ENCODE measurements at regions not wholly inside any gene's neighbourhood (a gene's known extent, or its start where the extent isn't known, plus 50 kb on each side); places are given as distances from the start of the nearest gene placed in this dataset.
"Not testable (repeated sequence)": the region's sequence is repeated elsewhere in the genome, so short reads cannot be mapped to it uniquely, and the experiment has no call there.

DNA sequence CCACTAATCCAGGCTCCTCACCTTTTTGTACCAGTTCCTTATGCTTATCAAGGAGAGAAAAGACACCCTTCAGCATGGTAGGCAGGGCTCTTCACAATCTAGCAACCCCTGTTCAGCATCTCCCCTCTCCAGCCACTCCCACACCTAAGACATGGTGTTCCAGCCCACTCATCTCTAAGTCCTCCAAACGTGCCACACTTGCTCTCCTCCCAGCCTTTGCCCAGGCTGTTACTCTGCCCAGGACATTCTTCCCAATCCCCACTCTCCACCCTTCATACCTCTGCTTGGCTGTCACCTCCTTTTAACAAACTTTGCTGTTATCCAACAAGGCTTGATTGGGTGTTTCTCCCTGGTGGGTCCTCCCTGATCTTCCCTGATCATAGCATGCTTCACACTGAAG is 270.6 kb upstream of the CHAC2 start:
- no peak overlapping the region for H3K27ac Mint-ChIP-seq

DNA sequence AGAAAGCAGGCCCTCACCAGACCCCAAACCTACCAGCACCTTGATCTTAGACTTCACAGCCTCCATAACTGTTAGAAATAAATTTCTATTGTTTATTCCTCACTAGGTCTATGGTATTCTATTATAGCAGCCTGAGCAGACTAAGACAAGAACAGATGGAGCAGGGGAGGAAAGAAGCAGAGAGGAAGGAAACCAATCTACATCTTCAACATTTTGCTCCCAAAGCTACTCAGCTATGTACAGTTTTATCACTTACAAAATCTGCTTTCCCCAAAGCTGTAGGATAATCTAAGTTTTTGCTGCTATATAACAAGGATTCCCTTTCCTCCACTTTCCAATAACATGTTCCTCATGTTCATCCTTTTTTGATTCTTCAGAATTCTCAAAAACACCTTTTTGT is 274.4 kb upstream of the CHAC2 start:
- no peak overlapping the region for H3K4me3 Mint-ChIP-seq
- CTCF ChIA-PET: no interaction called here
- no peaks in the 10 kb centered on the region for H3K27me3 Mint-ChIP-seq
- no peak overlapping the region for H3K27ac Mint-ChIP-seq
- DNase-seq (no peak), ATAC-seq (no peak)
- H3K9me3 Mint-ChIP-seq (ENCODE audit: low read depth): no peaks in the 10 kb centered on the region
- H3K36me3 Mint-ChIP-seq: no peaks in the 10 kb centered on the region
- H3K4me1 Mint-ChIP-seq: no peaks in the 10 kb centered on the region

More for the DNA sequence above, 270.6 kb upstream of the CHAC2 start:
- DNase-seq (no peak), ATAC-seq (no peak)
- no peaks in the 10 kb centered on the region for H3K36me3 Mint-ChIP-seq
- H3K4me1 Mint-ChIP-seq: no peaks in the 10 kb centered on the region
- no peak overlapping the region for H3K4me3 Mint-ChIP-seq
- CTCF ChIA-PET: no interaction called here
- no peaks in the 10 kb centered on the region for H3K9me3 Mint-ChIP-seq (ENCODE audit: low read depth)
- no peaks in the 10 kb centered on the region for H3K27me3 Mint-ChIP-seq

DNA sequence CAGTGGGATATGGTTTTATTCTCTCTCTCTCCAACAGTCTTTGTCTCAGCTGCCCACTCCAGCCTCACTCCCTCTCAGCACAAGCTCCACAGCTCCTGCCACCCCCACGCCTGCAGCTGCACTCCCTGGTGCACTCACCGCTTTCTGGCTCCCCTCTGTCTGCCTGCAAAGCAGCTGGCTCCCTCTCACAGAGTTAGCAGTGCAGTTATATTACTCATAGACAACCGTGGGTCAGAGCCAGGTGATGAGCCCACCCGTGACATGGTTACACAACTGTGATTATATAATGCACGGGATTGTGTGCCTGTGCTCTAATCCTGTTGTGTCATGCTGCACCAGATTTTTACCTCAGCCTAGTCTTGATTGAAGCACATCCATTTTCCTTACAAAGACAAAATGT is 276.9 kb upstream of the CHAC2 start:
- CTCF ChIA-PET: no interaction called here

DNA sequence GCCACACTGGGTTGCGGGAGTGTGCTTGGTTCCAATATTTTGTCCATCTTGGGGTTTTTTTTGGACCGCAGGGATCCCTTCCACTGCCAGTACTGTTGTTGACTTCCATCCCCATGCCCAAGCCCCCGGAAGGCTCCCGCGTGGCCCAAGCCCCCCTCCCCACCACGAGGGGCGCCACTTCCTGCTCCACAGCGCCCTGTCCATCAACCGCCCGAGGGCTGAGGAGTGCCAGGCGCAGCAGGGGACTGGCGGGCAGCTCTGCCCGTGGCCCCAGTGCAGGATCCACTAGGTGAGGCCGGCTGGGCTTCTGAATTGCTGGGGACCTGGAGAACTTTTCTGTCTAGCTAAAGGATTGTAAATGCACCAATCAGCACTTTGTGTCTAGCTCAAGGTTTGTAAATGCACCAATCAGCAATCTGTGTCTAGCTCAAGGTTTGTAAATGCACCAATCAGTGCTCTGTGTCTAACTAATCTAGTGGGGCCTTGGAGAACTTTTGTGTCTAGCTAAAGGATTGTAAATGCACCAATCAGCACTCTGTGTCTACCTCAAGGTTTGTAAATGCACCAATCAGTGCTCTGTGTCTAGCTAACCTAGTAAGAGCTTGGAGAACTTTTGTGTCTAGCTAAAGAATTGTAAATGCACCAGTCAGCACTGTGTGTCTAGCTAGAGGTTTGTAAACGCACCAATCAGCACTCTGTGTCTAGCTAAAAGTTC is 281.3 kb upstream of the CHAC2 start:
- CTCF ChIA-PET; H3K4me1 Mint-ChIP-seq; ATAC-seq; H3K9me3 Mint-ChIP-seq (ENCODE audit: low read depth); H3K27ac Mint-ChIP-seq; H3K27me3 Mint-ChIP-seq; H3K4me3 Mint-ChIP-seq; DNase-seq; H3K36me3 Mint-ChIP-seq: not testable (repeated sequence)

More for the DNA sequence above, 276.9 kb upstream of the CHAC2 start:
- Mint-ChIP-seq H3K4me1 (no peaks in the 10 kb centered on the region), H3K27me3 (no peaks in the 10 kb centered on the region), H3K4me3 (no peak overlapping the region), H3K9me3 (ENCODE audit: low read depth) (no peaks in the 10 kb centered on the region), H3K36me3 (no peaks in the 10 kb centered on the region), H3K27ac (no peak overlapping the region)
- ATAC-seq: no peak
- no peak for DNase-seq

DNA sequence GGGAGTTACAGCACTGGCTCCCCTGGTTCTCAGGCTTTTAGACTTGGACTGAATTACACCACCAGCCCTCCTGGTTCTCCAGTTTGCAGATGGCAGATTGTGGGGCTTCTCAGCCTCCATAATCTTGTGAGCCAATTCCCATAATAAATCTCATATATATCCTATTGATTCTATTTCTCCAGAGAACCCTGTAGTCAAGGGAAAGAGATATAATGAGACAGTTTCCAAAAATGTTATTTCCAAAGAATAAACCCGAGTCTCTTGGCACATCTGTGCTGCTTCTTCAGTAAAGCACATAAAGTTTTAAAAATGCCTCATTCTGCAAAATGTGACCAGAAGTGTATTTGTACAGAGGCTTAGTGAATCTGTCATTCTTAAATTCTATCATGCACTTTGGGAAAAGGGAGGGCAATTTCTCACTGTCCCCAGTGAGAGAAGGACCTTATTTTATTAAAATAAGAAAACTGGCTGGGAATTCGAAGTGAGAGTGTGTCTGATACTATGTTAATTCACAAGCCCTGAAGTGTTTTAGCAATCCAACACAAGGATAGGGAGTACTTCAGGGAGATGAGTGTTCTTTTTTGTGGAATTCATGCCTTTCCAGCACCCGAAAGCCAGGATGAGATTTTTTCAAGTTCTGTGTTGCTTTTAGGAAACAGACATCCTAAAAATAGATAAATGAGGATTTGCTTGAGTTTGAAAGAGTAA is 282.4 kb upstream of the CHAC2 start:
- Mint-ChIP-seq H3K36me3 (no peaks in the 10 kb centered on the region), H3K4me3 (no peak overlapping the region), H3K27me3 (no peaks in the 10 kb centered on the region), H3K27ac (no peak overlapping the region), H3K9me3 (ENCODE audit: low read depth) (peaks cover 3% of the 10 kb centered on the region), H3K4me1 (peaks cover 2% of the 10 kb centered on the region)
- CTCF ChIA-PET: no interaction called here
- DNase-seq: no peak
- ATAC-seq: no peak

DNA sequence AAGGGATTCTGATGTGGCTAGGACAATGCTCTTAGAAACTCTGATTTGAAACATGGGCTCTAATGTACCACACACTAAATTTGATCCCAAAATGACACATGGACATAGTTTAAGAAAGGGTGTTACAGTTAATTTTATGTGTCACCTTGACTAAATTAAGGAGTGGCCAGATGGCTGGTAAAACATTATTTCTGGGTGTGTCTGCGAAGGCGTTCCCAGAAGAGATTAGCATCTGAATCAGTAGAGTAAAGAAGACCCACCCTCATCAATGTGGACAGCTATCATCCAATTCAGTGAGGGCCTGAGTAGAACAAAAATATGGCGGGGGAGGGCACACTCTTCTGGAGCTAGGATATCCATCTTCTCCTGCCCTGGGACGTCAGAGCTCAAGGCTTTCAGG is 283.1 kb upstream of the CHAC2 start:
- Mint-ChIP-seq H3K27me3 (no peaks in the 10 kb centered on the region), H3K27ac (no peak overlapping the region), H3K4me3 (no peak overlapping the region), H3K36me3 (no peaks in the 10 kb centered on the region), H3K9me3 (ENCODE audit: low read depth) (peaks cover 3% of the 10 kb centered on the region), H3K4me1 (peaks cover 2% of the 10 kb centered on the region)
- CTCF ChIA-PET: no interaction called here
- DNase-seq: no peak
- ATAC-seq: no peak

DNA sequence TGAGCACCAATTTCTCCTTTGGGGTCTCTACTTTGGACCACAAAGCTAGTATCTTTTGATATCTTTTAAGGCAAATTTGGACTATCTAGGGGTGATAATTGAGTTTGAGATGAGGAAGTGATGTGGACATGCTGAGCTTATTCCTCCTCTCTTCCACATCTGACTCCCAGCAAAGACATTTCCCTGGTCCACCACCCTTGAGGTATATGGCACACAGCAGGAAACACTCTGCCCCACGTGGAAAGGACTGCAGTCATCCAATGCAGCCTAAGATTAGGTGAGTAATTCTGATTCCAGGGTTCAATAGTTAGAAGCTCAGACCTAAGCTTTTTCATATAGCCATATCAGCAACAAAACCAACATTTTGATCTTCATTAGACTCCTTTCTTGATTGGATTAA is 290.1 kb upstream of the CHAC2 start:
- H3K27ac Mint-ChIP-seq: no peak overlapping the region
- no peaks in the 10 kb centered on the region for H3K4me1 Mint-ChIP-seq
- DNase-seq (no peak), ATAC-seq (no peak)
- CTCF ChIA-PET: interaction anchor here (0.7 kb wide), 1 partner anchor 982 kb away, joined by 3 read pairs; no protein-coding TSS in a partner anchor
- H3K36me3 Mint-ChIP-seq: no peaks in the 10 kb centered on the region
- peaks cover 4% of the 10 kb centered on the region for H3K27me3 Mint-ChIP-seq
- peaks cover 2% of the 10 kb centered on the region for H3K9me3 Mint-ChIP-seq (ENCODE audit: low read depth)
- no peak overlapping the region for H3K4me3 Mint-ChIP-seq

DNA sequence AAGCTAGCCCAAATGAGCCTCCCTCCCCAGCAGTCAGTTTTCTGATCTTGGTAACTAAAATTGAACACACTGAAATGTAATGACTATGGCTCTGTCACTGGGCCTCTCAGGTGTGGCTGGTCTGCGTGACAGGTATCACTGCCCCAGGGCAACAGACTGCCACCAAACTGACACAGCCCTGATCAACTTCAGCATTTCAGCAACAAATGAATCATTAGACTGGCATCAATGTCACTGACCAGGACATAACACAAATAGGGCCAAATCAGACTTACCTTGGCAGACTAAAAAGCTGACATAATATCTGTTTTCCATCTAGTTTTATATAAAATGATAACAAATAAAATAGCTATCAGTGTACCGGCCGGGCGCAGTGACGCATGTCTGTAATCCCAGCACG is 290.8 kb upstream of the CHAC2 start:
- no peak for DNase-seq
- peaks cover 4% of the 10 kb centered on the region for H3K27me3 Mint-ChIP-seq
- CTCF ChIA-PET: interaction anchor here (0.7 kb wide), 1 partner anchor 981 kb away, joined by 3 read pairs; no protein-coding TSS in a partner anchor
- H3K9me3 Mint-ChIP-seq (ENCODE audit: low read depth): no peaks in the 10 kb centered on the region
- no peak for ATAC-seq
- H3K4me1 Mint-ChIP-seq: no peaks in the 10 kb centered on the region
- no peaks in the 10 kb centered on the region for H3K36me3 Mint-ChIP-seq
- H3K27ac Mint-ChIP-seq: no peak overlapping the region
- H3K4me3 Mint-ChIP-seq: no peak overlapping the region

DNA sequence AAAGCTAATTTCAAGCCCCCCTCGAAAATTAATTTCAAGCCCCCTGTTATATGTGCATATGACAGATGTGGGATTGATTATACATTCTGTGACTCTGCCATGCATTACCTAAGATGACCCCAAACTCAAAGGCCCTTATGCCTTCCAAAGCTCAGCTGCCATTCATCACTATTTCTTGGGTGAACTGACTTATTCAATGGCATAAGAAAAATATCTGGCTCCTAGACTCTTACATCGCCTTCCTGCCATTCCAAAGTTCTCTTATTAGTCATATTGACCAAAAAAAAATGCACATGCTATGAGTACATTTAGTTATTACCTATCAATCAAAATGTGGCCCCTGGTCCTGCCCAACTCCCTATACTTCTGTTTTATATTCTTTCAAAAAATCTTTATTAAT is 291.8 kb upstream of the CHAC2 start:
- CTCF ChIA-PET: no interaction called here
- no peak overlapping the region for H3K4me3 Mint-ChIP-seq
- no peak for DNase-seq

DNA sequence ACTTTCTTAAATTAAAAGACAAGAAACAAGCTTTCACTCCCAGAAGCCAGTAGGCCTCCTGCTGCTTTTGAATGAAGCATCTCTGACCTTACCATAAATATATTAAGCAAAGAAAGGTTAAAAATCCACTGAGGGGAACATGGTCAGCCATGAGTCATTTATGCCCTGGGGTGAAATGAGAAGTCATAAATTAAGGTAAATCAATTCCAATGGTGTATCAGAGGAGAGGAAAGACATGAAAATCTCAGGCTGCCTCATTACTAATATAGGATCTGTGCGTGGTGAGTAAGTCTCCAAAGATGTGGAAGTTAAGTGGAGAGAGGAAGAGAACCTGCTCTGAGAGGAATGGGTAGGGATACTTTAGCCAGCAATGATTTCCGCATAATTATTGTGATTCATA is 292.3 kb upstream of the CHAC2 start:
- Mint-ChIP-seq H3K36me3 (no peaks in the 10 kb centered on the region), H3K27ac (no peak overlapping the region), H3K9me3 (ENCODE audit: low read depth) (no peaks in the 10 kb centered on the region), H3K27me3 (peaks cover 4% of the 10 kb centered on the region), H3K4me3 (no peak overlapping the region), H3K4me1 (no peaks in the 10 kb centered on the region)
- DNase-seq (no peak), ATAC-seq (no peak)
- CTCF ChIA-PET: no interaction called here

More for the DNA sequence above, 291.8 kb upstream of the CHAC2 start:
- peaks cover 4% of the 10 kb centered on the region for H3K27me3 Mint-ChIP-seq
- H3K36me3 Mint-ChIP-seq: no peaks in the 10 kb centered on the region
- ATAC-seq: no peak
- H3K9me3 Mint-ChIP-seq (ENCODE audit: low read depth): no peaks in the 10 kb centered on the region
- no peak overlapping the region for H3K27ac Mint-ChIP-seq
- no peaks in the 10 kb centered on the region for H3K4me1 Mint-ChIP-seq

DNA sequence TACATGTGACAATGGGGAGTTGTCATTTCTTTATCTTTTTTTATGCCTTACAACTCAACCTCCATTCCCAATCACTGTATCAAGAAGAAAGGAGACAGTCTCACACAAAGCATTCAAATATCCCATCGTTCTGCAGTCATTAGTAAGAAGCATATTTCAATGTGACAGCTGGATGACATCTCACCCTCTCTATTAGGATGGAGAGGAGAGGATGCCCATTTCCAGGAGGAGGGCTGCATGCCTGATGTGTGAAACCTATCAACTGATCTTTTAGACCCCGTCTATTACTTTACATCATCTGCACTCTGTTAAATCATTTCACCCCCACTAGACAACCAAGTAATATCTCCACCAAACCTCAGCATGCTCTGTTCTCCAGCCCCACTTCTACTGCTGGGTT is 292.7 kb upstream of the CHAC2 start:
- H3K4me1 Mint-ChIP-seq: no peaks in the 10 kb centered on the region
- peaks cover 4% of the 10 kb centered on the region for H3K27me3 Mint-ChIP-seq
- H3K27ac Mint-ChIP-seq: no peak overlapping the region
- DNase-seq (no peak), ATAC-seq (no peak)
- CTCF ChIA-PET: no interaction called here
- no peaks in the 10 kb centered on the region for H3K36me3 Mint-ChIP-seq
- no peaks in the 10 kb centered on the region for H3K9me3 Mint-ChIP-seq (ENCODE audit: low read depth)
- no peak overlapping the region for H3K4me3 Mint-ChIP-seq

DNA sequence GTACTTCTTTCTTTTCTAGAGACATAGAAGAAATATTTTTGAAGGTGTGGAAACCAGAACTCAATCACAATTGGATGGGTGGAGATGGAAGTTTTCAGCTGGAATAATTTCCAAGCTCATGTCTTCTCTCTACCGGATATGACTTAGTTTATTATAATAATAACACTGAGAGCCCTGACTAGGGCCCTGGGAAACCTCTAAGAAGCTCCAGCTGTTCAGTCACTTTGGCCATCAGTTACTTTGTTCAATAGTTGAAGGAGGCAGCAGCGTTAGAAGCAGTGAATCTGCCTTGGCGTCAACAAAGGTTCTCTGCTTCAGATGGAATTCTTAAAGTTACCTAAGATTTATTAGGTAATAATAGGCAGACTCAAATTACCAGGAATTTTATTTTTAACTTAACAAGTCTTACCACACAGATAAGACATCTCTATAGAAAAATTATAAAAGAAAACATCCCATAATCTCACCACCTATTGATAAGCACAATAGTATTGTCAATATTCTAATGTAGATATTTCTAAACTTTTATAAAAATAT is 293.8 kb upstream of the CHAC2 start:
- CTCF ChIA-PET: no interaction called here
- Mint-ChIP-seq H3K27ac (no peak overlapping the region), H3K9me3 (ENCODE audit: low read depth) (no peaks in the 10 kb centered on the region), H3K27me3 (peaks cover 4% of the 10 kb centered on the region), H3K4me1 (no peaks in the 10 kb centered on the region), H3K4me3 (no peak overlapping the region), H3K36me3 (no peaks in the 10 kb centered on the region)
- no peak for ATAC-seq
- no peak for DNase-seq

DNA sequence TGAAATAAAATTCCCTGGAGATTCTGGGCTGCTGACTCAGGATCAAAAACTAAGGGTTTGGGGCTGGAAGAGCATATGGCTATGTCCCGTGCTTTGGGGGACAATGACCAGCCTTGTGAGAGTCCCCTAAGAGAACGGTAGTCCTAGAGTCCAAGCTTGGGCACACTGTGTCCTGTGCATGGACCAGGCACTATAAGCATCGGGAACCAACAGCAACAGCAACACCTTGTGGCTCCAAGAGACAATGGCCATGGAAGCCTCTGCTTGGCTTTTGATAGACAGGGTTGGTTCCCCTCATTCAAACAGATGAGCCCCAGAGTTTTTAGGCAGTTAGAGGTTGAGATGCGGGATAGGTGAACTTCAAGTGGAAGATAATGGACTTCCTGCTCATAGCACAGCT is 294.4 kb upstream of the CHAC2 start:
- ATAC-seq: no peak
- Mint-ChIP-seq H3K27ac (no peak overlapping the region), H3K36me3 (no peaks in the 10 kb centered on the region), H3K4me1 (no peaks in the 10 kb centered on the region), H3K9me3 (ENCODE audit: low read depth) (no peaks in the 10 kb centered on the region), H3K27me3 (peaks cover 4% of the 10 kb centered on the region), H3K4me3 (no peak overlapping the region)
- no peak for DNase-seq
- CTCF ChIA-PET: no interaction called here

DNA sequence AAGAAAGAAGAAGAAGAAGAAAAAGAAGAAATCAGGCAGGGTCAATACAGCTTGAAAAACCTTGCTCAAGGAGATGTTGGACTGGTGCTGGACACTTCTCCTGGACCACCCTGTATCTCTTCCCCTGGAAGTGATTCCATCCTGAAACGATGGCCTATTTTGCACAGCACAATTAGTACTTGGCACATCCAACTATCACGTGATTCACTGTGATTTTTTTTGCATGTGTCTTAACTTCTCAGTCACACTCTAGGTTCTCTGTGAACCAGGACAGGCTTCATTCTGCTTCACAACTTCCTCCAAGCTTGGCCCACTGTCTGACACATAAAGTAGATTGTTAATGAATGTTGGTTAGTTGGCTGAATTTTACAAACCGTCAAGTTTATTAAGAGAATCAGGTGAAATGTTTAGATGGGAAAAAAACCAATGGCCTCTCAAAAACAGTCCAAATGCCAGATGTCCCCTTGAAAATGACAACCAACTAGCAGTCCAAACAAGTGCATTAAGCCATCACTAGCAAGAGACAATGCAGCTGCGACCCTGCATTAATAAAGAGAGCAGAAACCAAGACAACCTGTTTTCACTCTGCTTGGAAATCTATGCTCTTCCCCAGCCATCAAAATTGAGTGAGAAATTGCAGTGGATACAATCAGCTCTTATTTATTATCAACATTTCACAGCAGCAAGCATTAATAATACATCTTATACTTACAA is 300.0 kb upstream of the CHAC2 start:
- Mint-ChIP-seq H3K4me1 (no peaks in the 10 kb centered on the region), H3K36me3 (no peaks in the 10 kb centered on the region), H3K27ac (no peak overlapping the region), H3K27me3 (no peaks in the 10 kb centered on the region), H3K9me3 (ENCODE audit: low read depth) (no peaks in the 10 kb centered on the region), H3K4me3 (no peak overlapping the region)
- CTCF ChIA-PET: no interaction called here
- DNase-seq (no peak), ATAC-seq (no peak)
